Activated naive CD4-positive, alpha-beta T cell treated with anti-CD3 and anti-CD28 coated beads, Interleukin-2, amount 50 U/mL, for 24 hours (primary cell): ENCODE measurements at regions not wholly inside any gene's neighbourhood (a gene's known extent, or its start where the extent isn't known, plus 50 kb on each side); places are given as distances from the start of the nearest gene placed in this dataset.

Source experiments
- H3K27ac Mint-ChIP-seq: one replicate; pipeline ENCODE4 v1.8.0; 2021; ENCODE audit warnings: mild to moderate bottlenecking, mixed read lengths
- H3K27me3 Mint-ChIP-seq: one replicate; pipeline ENCODE4 v1.8.0; 2021; ENCODE audit warnings: mixed read lengths
- H3K36me3 Mint-ChIP-seq: one replicate; pipeline ENCODE4 v1.8.0; 2021; ENCODE audit warnings: mixed read lengths
- H3K4me1 Mint-ChIP-seq: one replicate; pipeline ENCODE4 v1.8.0; 2021; ENCODE audit warnings: mixed read lengths
- H3K4me3 Mint-ChIP-seq: one replicate; pipeline ENCODE4 v1.8.0; 2021; ENCODE audit warnings: mild to moderate bottlenecking, mixed read lengths
- H3K9me3 Mint-ChIP-seq: one replicate; pipeline ENCODE4 v1.8.0; 2021; ENCODE audit warnings: mixed read lengths

GRCh38 chr14:101328412-101329028 lies 232.8 kb upstream of the DIO3 start:
- H3K27ac Mint-ChIP-seq: no peak overlapping the region
- no peaks in the 10 kb centered on the region for H3K4me1 Mint-ChIP-seq
- H3K9me3 Mint-ChIP-seq: peaks cover 9% of the 10 kb centered on the region
- peaks cover 5% of the 10 kb centered on the region for H3K27me3 Mint-ChIP-seq
- H3K4me3 Mint-ChIP-seq: no peak overlapping the region
- H3K36me3 Mint-ChIP-seq: no peaks in the 10 kb centered on the region

DNA sequence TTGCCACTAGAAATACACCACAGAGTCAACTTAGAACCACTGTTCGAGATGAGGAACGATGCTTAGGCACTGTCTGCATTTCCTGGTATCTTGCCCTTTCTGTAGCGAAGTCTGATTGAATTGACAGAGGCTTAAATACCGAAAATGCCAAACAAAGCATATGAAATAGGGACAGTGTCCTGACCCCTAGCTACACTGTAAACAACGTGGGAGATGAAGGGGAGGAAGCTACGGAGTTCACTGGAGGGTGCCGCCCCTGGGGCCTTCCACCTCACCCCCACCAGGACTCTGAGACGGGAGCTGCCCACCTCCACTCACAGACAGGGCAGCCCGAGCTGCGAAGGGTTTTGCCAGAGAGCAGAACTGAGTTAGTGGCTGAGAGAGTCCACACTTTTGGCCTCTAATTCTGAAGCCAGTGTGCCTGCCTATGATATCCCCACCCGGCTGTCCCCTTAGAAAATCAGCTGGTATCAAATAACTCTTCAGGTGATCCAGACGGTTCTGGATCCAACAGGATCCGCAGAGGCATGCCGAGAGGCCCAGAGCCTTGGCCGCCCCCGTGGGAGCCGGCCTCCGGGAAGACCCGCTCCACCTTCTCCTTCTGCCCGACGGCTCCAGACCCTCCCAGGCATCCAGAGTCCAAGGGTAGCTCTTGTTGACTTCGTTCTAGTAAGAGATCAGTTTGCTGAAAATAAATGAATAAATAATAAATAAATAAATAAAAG lies 230.7 kb upstream of the DIO3 start:
- Mint-ChIP-seq H3K27ac (no peak overlapping the region), H3K9me3 (no peaks in the 10 kb centered on the region), H3K36me3 (no peaks in the 10 kb centered on the region), H3K4me1 (no peaks in the 10 kb centered on the region), H3K4me3 (no peak overlapping the region), H3K27me3 (peaks cover 9% of the 10 kb centered on the region)

GRCh38 chr14:101331141-101331525 lies 230.2 kb upstream of the DIO3 start:
- Mint-ChIP-seq H3K9me3 (no peaks in the 10 kb centered on the region), H3K27ac (no peak overlapping the region), H3K36me3 (no peaks in the 10 kb centered on the region), H3K4me3 (no peak overlapping the region), H3K4me1 (no peaks in the 10 kb centered on the region), H3K27me3 (peaks cover 9% of the 10 kb centered on the region)

DNA sequence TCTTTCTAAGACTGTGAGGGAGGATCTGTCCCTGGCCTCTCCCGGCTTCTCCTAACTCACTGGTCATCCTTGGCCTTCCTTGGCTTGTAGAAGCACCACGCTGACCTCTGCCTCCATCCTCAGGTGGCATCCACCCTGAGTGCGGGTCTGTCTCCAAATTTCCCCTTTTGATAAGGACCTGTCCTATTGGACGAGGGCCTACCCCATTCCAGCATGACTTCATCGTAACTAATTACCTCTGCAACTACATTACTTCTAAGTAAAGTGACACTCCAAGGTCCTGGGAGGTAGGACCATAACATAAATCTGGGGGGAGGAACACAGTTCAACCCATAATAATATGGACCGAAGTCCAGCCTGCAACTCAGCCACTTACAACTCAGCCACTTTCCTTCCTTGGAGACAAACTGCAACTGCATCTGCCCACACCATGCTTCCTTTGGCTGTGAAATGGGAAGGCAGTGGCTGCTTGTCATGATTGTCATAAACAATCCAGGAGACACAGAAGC lies 229.6 kb upstream of the DIO3 start:
- Mint-ChIP-seq H3K4me3 (no peak overlapping the region), H3K27me3 (peaks cover 9% of the 10 kb centered on the region), H3K36me3 (no peaks in the 10 kb centered on the region), H3K9me3 (no peaks in the 10 kb centered on the region), H3K27ac (no peak overlapping the region), H3K4me1 (no peaks in the 10 kb centered on the region)

- Mint-ChIP-seq H3K36me3 (no peaks in the 10 kb centered on the region), H3K27ac (no peak overlapping the region), H3K4me3 (no peak overlapping the region), H3K4me1 (no peaks in the 10 kb centered on the region), H3K27me3 (peaks cover 9% of the 10 kb centered on the region), H3K9me3 (no peaks in the 10 kb centered on the region)
Observed at GRCh38 chr14:101332281-101332680, 229.0 kb upstream of the DIO3 start.

- Mint-ChIP-seq H3K27me3 (peaks cover 11% of the 10 kb centered on the region), H3K27ac (no peak overlapping the region), H3K9me3 (no peaks in the 10 kb centered on the region), H3K4me3 (no peak overlapping the region), H3K36me3 (no peaks in the 10 kb centered on the region), H3K4me1 (no peaks in the 10 kb centered on the region)
Observed at GRCh38 chr14:101333335-101334280, 227.7 kb upstream of the DIO3 start.

GRCh38 chr14:101334656-101335055 lies 226.6 kb upstream of the DIO3 start:
- no peaks in the 10 kb centered on the region for H3K9me3 Mint-ChIP-seq
- no peaks in the 10 kb centered on the region for H3K4me1 Mint-ChIP-seq
- peaks cover 13% of the 10 kb centered on the region for H3K27me3 Mint-ChIP-seq
- no peak overlapping the region for H3K27ac Mint-ChIP-seq
- H3K4me3 Mint-ChIP-seq: no peak overlapping the region
- no peaks in the 10 kb centered on the region for H3K36me3 Mint-ChIP-seq

DNA sequence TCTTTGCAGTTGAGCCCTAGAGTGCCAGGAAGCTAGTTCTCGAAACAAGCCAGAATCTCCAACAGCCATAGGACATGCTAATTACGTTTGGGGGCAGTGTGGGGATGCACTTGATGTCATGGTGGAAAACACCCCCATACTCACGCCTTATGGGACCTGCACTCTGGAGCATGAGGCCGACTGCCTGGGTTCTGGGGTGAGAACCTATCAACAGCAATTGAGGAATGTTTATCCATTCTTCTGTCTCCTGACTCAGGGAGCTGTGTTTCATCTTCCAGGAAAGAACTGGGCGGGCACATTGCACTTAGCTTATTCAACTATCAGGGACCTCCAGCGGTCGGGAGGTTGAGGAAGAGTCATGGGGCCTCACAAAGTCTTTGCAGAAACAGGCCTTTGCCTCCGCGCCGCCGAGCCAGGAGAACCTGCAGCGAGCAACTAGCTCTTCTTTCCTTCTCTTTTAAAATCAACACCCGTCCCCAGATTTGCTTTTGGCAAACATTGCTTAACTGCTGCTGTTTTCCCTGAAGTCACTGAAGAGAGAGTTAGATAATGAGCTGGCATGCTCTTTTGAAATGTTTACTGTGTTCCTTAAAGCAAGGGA lies 226.1 kb upstream of the DIO3 start:
- Mint-ChIP-seq H3K4me1 (no peaks in the 10 kb centered on the region), H3K4me3 (no peak overlapping the region), H3K9me3 (no peaks in the 10 kb centered on the region), H3K27me3 (peaks cover 11% of the 10 kb centered on the region), H3K27ac (no peak overlapping the region), H3K36me3 (no peaks in the 10 kb centered on the region)

DNA sequence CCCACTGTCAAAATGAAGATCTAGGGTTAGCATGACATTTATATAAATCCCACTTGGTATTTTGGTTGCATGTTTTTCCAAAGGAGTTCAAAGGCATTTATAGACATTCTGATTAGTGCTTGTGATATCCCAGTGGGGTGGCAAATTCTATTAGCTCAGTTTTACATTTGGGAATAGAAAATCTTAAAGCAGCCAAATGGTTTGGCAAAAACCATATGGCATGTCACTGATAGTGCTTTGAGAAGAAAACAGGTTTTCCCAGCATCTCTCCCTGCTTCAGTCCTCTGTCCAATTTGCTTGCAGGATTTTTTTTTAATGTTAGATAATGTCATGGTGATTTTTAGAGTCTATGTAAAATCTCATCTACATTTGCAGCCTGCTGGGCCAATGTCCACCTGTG lies 225.1 kb upstream of the DIO3 start:
- Mint-ChIP-seq H3K4me3 (no peak overlapping the region), H3K27ac (no peak overlapping the region), H3K4me1 (no peaks in the 10 kb centered on the region), H3K36me3 (no peaks in the 10 kb centered on the region), H3K27me3 (peaks cover 11% of the 10 kb centered on the region), H3K9me3 (no peaks in the 10 kb centered on the region)

DNA sequence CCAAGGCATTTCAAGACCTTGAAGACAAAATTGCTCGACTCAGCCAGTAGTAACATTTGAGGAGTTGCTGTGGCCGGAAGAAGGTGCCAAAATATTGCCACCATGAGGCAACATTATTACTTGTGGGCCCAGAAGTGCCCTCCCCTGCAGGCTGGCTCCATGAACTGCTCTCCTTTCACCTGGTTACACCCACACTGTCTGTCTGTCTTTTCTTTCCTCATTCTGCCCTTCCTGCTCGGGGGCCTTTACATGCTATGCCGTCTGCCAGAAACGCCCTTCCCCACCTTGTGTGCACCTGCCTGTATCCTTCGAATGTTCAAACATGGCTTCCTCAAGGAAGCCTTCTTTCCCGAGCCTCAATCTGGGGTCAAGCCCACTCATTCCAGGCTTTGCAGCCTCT lies 224.2 kb upstream of the DIO3 start:
- Mint-ChIP-seq H3K4me1 (no peaks in the 10 kb centered on the region), H3K4me3 (no peak overlapping the region), H3K9me3 (no peaks in the 10 kb centered on the region), H3K27me3 (peaks cover 11% of the 10 kb centered on the region), H3K36me3 (no peaks in the 10 kb centered on the region), H3K27ac (no peak overlapping the region)

GRCh38 chr14:101340556-101340955 lies 220.7 kb upstream of the DIO3 start:
- Mint-ChIP-seq H3K4me1 (no peaks in the 10 kb centered on the region), H3K27me3 (peaks cover 13% of the 10 kb centered on the region), H3K36me3 (no peaks in the 10 kb centered on the region), H3K27ac (no peak overlapping the region), H3K4me3 (no peak overlapping the region), H3K9me3 (peaks cover 5% of the 10 kb centered on the region)

GRCh38 chr14:101347893-101348777 lies 213.2 kb upstream of the DIO3 start:
- Mint-ChIP-seq H3K36me3 (no peaks in the 10 kb centered on the region), H3K27me3 (peaks cover 6% of the 10 kb centered on the region), H3K4me3 (no peak overlapping the region), H3K9me3 (peaks cover 9% of the 10 kb centered on the region), H3K27ac (no peak overlapping the region), H3K4me1 (no peaks in the 10 kb centered on the region)

DNA sequence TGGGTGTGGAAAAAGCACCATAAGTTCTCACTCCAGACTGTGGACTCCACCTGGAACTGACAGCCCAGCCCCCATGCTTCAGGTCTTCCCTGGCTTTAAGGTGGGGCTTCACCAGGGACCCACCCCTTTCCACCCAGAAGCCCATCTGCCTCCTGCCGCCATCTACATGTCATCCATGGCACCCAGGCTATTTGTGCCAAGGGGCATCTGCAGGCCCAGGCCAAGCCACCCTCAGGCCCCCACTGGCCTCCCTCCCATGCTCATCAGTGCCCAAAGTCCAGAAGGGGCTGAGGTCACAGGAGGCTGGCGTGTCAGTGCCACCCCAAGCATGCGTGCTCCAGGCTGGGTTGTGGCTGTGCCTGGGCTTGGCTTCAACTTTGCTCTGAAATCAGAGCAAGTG lies 212.2 kb upstream of the DIO3 start:
- H3K36me3 Mint-ChIP-seq: peaks cover under 1% of the 10 kb centered on the region
- H3K9me3 Mint-ChIP-seq: peaks cover 7% of the 10 kb centered on the region
- H3K27me3 Mint-ChIP-seq: peaks cover 5% of the 10 kb centered on the region
- no peak overlapping the region for H3K4me3 Mint-ChIP-seq
- H3K4me1 Mint-ChIP-seq: no peaks in the 10 kb centered on the region
- H3K27ac Mint-ChIP-seq: no peak overlapping the region

DNA sequence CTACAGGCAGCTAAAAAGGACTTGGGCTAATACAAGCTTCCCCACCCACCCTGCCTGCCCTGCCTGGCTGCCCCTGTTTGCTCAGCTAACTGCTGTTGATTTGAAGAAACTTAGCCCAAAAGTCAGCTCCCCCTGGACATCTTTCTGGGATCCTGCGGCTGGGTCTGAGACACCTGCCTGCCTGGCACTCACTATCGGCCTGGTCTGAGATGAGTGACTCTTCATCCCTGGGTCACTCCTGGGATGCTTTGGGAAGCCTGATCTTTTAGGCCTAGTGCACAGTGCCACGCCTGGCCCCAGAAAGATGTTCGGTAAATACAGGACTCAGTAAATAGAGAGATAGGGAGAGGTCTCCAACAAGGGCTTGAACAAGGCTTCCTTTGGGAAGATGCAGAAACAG lies 211.3 kb upstream of the DIO3 start:
- no peak overlapping the region for H3K4me3 Mint-ChIP-seq

GRCh38 chr14:101350691-101351090 lies 210.6 kb upstream of the DIO3 start:
- Mint-ChIP-seq H3K9me3 (peaks cover 10% of the 10 kb centered on the region), H3K4me3 (no peak overlapping the region), H3K36me3 (peaks cover 2% of the 10 kb centered on the region)

More for the DNA sequence above, 211.3 kb upstream of the DIO3 start:
- Mint-ChIP-seq H3K27me3 (peaks cover 5% of the 10 kb centered on the region), H3K4me1 (no peaks in the 10 kb centered on the region), H3K9me3 (peaks cover 10% of the 10 kb centered on the region), H3K36me3 (peaks cover 2% of the 10 kb centered on the region), H3K27ac (no peak overlapping the region)

More at GRCh38 chr14:101350691-101351090, 210.6 kb upstream of the DIO3 start:
- Mint-ChIP-seq H3K27me3 (peaks cover 5% of the 10 kb centered on the region), H3K4me1 (no peaks in the 10 kb centered on the region), H3K27ac (peak overlapping the region; percentile 57)
